ENCODE measurements at regions not wholly inside any gene's neighbourhood (a gene's known extent, or its start where the extent isn't known, plus 50 kb on each side); places are given as distances from the start of the nearest gene placed in this dataset.

- H3K9me3 Mint-ChIP-seq (ENCODE audit: low read depth), result no peaks in the 10 kb centered on the region
- TF ChIP-seq CTCF (IDR thresholded peaks at IDR 0.05), result no peak
- H3K27me3 Mint-ChIP-seq (ENCODE audit: low read depth), result no peaks in the 10 kb centered on the region
- no peaks in the 10 kb centered on the region for H3K36me3 Mint-ChIP-seq (ENCODE audit: low read depth)
- H3K4me1 Mint-ChIP-seq (ENCODE audit: low read depth), result peaks cover 17% of the 10 kb centered on the region
- no peak overlapping the region for H3K27ac Mint-ChIP-seq (ENCODE audit: unreplicated experiment)
- no peak overlapping the region for H3K4me3 Mint-ChIP-seq (ENCODE audit: unreplicated experiment)
- no peak for DNase-seq (ENCODE audit: low spot score)
Observed at GRCh38 chr15:29873947-29874411, 51.7 kb upstream of the TJP1 start.

DNA sequence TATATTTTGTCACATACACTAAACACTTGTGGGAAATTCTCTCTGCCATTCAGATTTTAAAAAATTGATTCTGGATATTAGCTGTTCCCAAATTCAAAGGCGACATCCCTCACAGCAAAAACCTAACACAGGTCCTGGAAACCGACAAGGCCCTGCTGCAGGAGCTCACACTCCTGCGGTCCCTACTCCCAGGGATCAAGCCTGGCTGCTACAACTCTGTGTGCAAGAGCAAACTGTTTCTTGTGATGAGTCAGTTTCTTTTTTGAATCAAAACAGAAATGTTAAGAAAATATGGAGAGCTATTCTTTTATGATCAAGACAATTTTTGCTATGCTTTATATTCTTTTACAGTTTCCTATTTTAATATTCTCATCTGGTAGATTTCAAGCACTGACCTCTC lies 51.0 kb upstream of the TJP1 start:
- peaks cover 17% of the 10 kb centered on the region for H3K4me1 Mint-ChIP-seq (ENCODE audit: low read depth)
- DNase-seq (ENCODE audit: low spot score), result no peak
- TF ChIP-seq CTCF (IDR thresholded peaks at IDR 0.05), result no peak
- H3K9me3 Mint-ChIP-seq (ENCODE audit: low read depth), result no peaks in the 10 kb centered on the region
- H3K27me3 Mint-ChIP-seq (ENCODE audit: low read depth), result no peaks in the 10 kb centered on the region
- H3K27ac Mint-ChIP-seq (ENCODE audit: unreplicated experiment), result peak overlapping the region; percentile 49
- H3K36me3 Mint-ChIP-seq (ENCODE audit: low read depth), result no peaks in the 10 kb centered on the region
- H3K4me3 Mint-ChIP-seq (ENCODE audit: unreplicated experiment), result no peak overlapping the region

DNA sequence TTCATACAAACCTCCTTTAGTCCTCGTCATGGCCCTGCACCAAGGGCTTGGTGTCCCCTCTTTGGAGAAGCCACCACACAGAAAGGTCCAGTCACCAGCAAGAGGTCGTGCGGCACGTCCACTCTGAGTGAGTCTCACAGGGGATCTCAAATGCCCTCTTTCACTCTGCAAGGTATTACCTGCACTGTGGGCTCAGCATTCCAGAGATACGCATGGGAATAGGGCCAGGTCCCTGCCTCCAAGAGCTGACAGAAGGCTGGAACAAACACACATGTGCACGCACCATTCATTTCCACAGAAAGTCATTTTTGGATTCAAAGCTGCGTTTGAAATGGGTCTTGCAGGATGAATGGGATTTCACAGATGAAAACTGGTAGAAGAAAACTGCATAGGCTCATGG lies 50.4 kb upstream of the TJP1 start:
- no peaks in the 10 kb centered on the region for H3K27me3 Mint-ChIP-seq (ENCODE audit: low read depth)
- H3K27ac Mint-ChIP-seq (ENCODE audit: unreplicated experiment), result no peak overlapping the region
- H3K9me3 Mint-ChIP-seq (ENCODE audit: low read depth), result no peaks in the 10 kb centered on the region
- peaks cover 17% of the 10 kb centered on the region for H3K4me1 Mint-ChIP-seq (ENCODE audit: low read depth)
- H3K4me3 Mint-ChIP-seq (ENCODE audit: unreplicated experiment), result no peak overlapping the region
- no peak for DNase-seq (ENCODE audit: low spot score)
- no peaks in the 10 kb centered on the region for H3K36me3 Mint-ChIP-seq (ENCODE audit: low read depth)
- no peak for TF ChIP-seq CTCF (IDR thresholded peaks at IDR 0.05)

All from chondrocyte (in vitro differentiated cells).